B cell (primary cell): ENCODE measurements at regions not wholly inside any gene's neighbourhood (a gene's known extent, or its start where the extent isn't known, plus 50 kb on each side); places are given as distances from the start of the nearest gene placed in this dataset.
"Not testable (repeated sequence)": the region's sequence is repeated elsewhere in the genome, so short reads cannot be mapped to it uniquely, and the experiment has no call there.

ENCODE experiments used
- ATAC-seq: fragments of 200-7000 bp; cut with Tn5 transposase; one replicate; pipeline ENCODE4 v1.10.0; 2021; ENCODE audit warnings: low read depth, mild to moderate bottlenecking, moderate number of reproducible peaks, moderate library complexity
- CTCF ChIA-PET: fragments of 350-600 bp; sonication (Branson Sonifier 250); formaldehyde crosslinking; loops from one replicate; lab custom pipeline; 2021; ENCODE audit warnings: antibody characterized with exemption, inconsistent platforms; lab: Charles Lee
- POLR2A ChIA-PET: fragments of 350-600 bp; sonication (Branson Sonifier 250); formaldehyde crosslinking; loops from one replicate; lab custom pipeline; 2021; ENCODE audit warnings: antibody characterized with exemption; lab: Charles Lee
- DNase-seq: peaks from one replicate; pipeline ENCODE4 v3.0.0; 2013
- H2AFZ ChIP-seq: 2 replicates; pipeline ENCODE4 v1.6.1; 2012; ENCODE audit warnings: mild to moderate bottlenecking, low read depth, low read length; ENCODE audit not compliant: insufficient read depth, poor library complexity, severe bottlenecking
- H3K27ac ChIP-seq, 2 donors: 1 replicate in 1 of 2; 2 replicates in 1 of 2; pipeline ENCODE4 v1.5.1; 2012 to 2013; ENCODE audit warnings: low read length in 2 of 2, mild to moderate bottlenecking in 2 of 2, moderate library complexity in 1 of 2
- H3K27me3 ChIP-seq, 4 experiments: fragments of 200-600 bp in 1 of 4; sonication (generic) in 1 of 4; replicated peaks in 1 of 4; 1 replicate in 2 of 4; 2 replicates in 2 of 4; pipeline versions ENCODE4 v1.6.1 to v1.7.0; 2013 to 2016; ENCODE audit warnings: low read length in 3 of 4, mild to moderate bottlenecking in 2 of 4, mixed read lengths in 1 of 4, moderate library complexity in 1 of 4; ENCODE audit not compliant: insufficient read depth in 4 of 4, control insufficient read depth in 3 of 4; ENCODE audit errors: control extremely low read depth in 1 of 4
- H3K36me3 ChIP-seq, 2 experiments: replicated peaks in 1 of 2; 1 replicate in 1 of 2; 2 replicates in 1 of 2; pipeline versions ENCODE4 v1.6.1 to v1.7.1; 2013; ENCODE audit warnings: low read length in 1 of 2; ENCODE audit not compliant: insufficient read depth in 2 of 2, control insufficient read depth in 1 of 2; ENCODE audit errors: control extremely low read depth in 1 of 2, extremely low read depth in 1 of 2
- H3K4me1 ChIP-seq, 2 donors: fragments of 200-600 bp in 1 of 2; sonication (generic) in 1 of 2; 1 replicate in 1 of 2; 2 replicates in 1 of 2; pipeline versions ENCODE4 v1.5.1 to v1.6.1; 2013 to 2017; ENCODE audit warnings: low read length in 2 of 2; ENCODE audit not compliant: control insufficient read depth in 2 of 2, insufficient read depth in 2 of 2
- H3K4me2 ChIP-seq: replicated peaks from 2 replicates; pipeline ENCODE3; 2012; ENCODE audit warnings: mild to moderate bottlenecking, low read depth, low read length; ENCODE audit not compliant: poor library complexity, severe bottlenecking
- H3K4me3 ChIP-seq, 5 experiments: fragments of 200-600 bp in 1 of 5; sonication (generic) in 1 of 5; 1 replicate in 3 of 5; 2 replicates in 2 of 5; pipeline versions ENCODE4 v1.5.1 to v1.7.0; 2011 to 2016; ENCODE audit warnings: low read length in 4 of 5, mild to moderate bottlenecking in 4 of 5, low read depth in 2 of 5, control low read depth in 1 of 5, moderate library complexity in 1 of 5; ENCODE audit not compliant: insufficient read depth in 1 of 5; ENCODE audit errors: control extremely low read depth in 1 of 5, extremely low read depth in 1 of 5
- H3K79me2 ChIP-seq: fragments of 200-600 bp; sonication (generic); one replicate; pipeline ENCODE4 v1.6.0; 2016; ENCODE audit warnings: low read length; ENCODE audit not compliant: control insufficient read depth, insufficient read depth
- H3K9ac ChIP-seq: fragments of 200-600 bp; sonication (generic); 2 replicates; pipeline ENCODE4 v1.6.1; 2017; ENCODE audit warnings: mild to moderate bottlenecking, low read length, moderate library complexity
- H3K9me3 ChIP-seq, 3 donors: one replicate each; pipeline versions ENCODE4 v1.6.1 to v1.7.1; 2013; ENCODE audit warnings: low read length in 2 of 3; ENCODE audit not compliant: control insufficient read depth in 2 of 3, insufficient read depth in 1 of 3; ENCODE audit errors: control extremely low read depth in 1 of 3
- H4K20me1 ChIP-seq: 2 replicates; pipeline ENCODE4 v1.6.0; 2012; ENCODE audit warnings: mild to moderate bottlenecking, low read length; ENCODE audit not compliant: insufficient read depth, control insufficient read depth, poor library complexity, severe bottlenecking
- H3K27ac Mint-ChIP-seq: one replicate; pipeline ENCODE4 v1.8.0; 2021; ENCODE audit warnings: mixed read lengths
- H3K27me3 Mint-ChIP-seq: one replicate; pipeline ENCODE4 v1.8.0; 2021; ENCODE audit warnings: mixed read lengths
- H3K4me1 Mint-ChIP-seq: one replicate; pipeline ENCODE4 v1.8.0; 2021; ENCODE audit warnings: mixed read lengths
- H3K4me3 Mint-ChIP-seq: one replicate; pipeline ENCODE4 v1.8.0; 2021; ENCODE audit warnings: mixed read lengths
- H3K9me3 Mint-ChIP-seq: one replicate; pipeline ENCODE4 v1.8.0; 2022; ENCODE audit warnings: mixed read lengths; ENCODE audit not compliant: insufficient read depth
- EZH2 ChIP-seq: IDR thresholded peaks from 2 replicates; pipeline ENCODE4 v1.6.1; 2012; ENCODE audit warnings: borderline replicate concordance, low read depth, mild to moderate bottlenecking, moderate library complexity, low read length; ENCODE audit not compliant: insufficient read depth, poor library complexity, severe bottlenecking
- WGBS: methylation state at CpG from one replicate; pipeline ENCODE4 v1.1.5; 2013; ENCODE audit warnings: missing lambda C conversion rate; ENCODE audit not compliant: insufficient coverage; 5-methylcytosine and 5-hydroxymethylcytosine counted together
- intact Hi-C: fragments of 100-400 bp; cut with micrococcal nuclease; formaldehyde crosslinking; loops from one replicate; pipeline ENCODE4 v1.10.0; 2022
- TF ChIP-seq, protein P1 (sequence below): fragments of 200-600 bp; IDR thresholded peaks from one replicate; pipeline ENCODE4 v1.8.0; 2022; ENCODE audit warnings: antibody characterized with exemption, mild to moderate bottlenecking

DNA sequence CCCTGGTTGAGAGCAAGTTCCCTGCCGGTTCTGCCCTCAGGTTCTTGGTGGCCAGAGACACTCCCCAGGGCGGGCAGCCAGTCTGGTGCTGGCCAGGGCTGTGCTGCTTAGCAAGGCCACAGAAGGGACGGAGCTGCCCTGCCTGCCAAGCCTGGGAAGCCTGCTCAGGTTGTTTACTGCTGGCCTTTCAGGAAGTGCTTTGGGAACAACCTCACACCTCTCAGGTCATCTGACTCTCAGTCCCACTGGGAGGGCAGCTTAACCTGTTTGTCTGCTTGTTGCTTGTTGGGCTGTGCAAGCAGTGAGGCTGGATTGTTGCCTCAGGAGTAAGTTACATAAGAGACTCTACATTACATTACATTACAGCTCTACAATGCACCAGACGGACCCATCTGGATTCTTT, 75.8 kb upstream of the AFDN start:
- Histone ChIP-seq H3K4me1 (no peaks in the 10 kb centered on the region), H3K79me2 (no peaks in the 10 kb centered on the region), H3K4me2 (no peak overlapping the region), H3K4me3 (no peak overlapping the region), H3K9ac (no peak overlapping the region), H4K20me1 (no peaks in the 10 kb centered on the region), H3K9me3 (peaks cover 0 to 11% (median 0%) of the 10 kb centered on the region in 3 donors), H2AFZ (no peak overlapping the region), H3K27ac (no peak overlapping the region), H3K27me3 (peaks cover 0 to 3% (median 0%) of the 10 kb centered on the region in 4 experiments), H3K36me3 (no peaks in the 10 kb centered on the region)
- Mint-ChIP-seq H3K4me3 (no peak overlapping the region), H3K27ac (no peak overlapping the region), H3K27me3 (peaks cover 10% of the 10 kb centered on the region), H3K4me1 (no peaks in the 10 kb centered on the region), H3K9me3 (no peaks in the 10 kb centered on the region)
- WGBS, result 91% methylated on average over 3 of the region's 4 CpGs
- TF ChIP-seq EZH2, result no peak
- TF ChIP-seq, protein P1, sequence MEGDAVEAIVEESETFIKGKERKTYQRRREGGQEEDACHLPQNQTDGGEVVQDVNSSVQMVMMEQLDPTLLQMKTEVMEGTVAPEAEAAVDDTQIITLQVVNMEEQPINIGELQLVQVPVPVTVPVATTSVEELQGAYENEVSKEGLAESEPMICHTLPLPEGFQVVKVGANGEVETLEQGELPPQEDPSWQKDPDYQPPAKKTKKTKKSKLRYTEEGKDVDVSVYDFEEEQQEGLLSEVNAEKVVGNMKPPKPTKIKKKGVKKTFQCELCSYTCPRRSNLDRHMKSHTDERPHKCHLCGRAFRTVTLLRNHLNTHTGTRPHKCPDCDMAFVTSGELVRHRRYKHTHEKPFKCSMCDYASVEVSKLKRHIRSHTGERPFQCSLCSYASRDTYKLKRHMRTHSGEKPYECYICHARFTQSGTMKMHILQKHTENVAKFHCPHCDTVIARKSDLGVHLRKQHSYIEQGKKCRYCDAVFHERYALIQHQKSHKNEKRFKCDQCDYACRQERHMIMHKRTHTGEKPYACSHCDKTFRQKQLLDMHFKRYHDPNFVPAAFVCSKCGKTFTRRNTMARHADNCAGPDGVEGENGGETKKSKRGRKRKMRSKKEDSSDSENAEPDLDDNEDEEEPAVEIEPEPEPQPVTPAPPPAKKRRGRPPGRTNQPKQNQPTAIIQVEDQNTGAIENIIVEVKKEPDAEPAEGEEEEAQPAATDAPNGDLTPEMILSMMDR, result no peak
- CTCF ChIA-PET, result no interaction called here
- intact Hi-C loops, result no loop called here
- ATAC-seq (no peak), DNase-seq (no peak)
- POLR2A ChIA-PET, result no interaction called here

DNA sequence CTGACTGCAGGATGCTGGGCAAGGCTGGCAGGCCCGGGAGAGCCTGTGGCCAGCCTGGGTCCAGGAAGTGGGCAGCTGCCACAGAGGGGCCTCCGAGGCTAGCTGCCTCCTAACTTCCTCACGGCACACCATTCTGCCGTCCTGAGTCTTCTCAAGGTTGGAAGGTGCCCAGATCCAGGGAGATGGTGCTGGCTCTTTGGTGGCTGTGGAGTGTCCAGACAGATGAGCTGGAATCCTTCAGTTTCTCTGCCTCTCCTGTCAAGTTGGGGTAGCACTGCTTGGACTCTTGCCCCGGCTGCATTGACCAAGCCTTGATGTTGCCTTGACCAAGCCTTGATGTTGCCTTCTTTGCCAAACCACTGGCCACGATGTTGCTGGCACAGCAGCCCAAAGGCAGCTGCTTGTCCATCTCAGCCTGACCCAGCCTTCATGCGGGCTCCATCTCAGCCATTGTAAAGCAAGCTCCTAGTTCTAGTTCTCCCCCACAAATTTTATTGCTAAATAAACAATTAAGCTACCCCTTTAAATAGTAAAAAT, 75.1 kb upstream of the AFDN start:
- ATAC-seq (no peak), DNase-seq (no peak)
- Mint-ChIP-seq H3K27ac (no peak overlapping the region), H3K4me3 (no peak overlapping the region), H3K9me3 (no peaks in the 10 kb centered on the region), H3K27me3 (peaks cover 13% of the 10 kb centered on the region), H3K4me1 (no peaks in the 10 kb centered on the region)
- H3K9me3 ChIP-seq, result peaks cover 0 to 11% (median 0%) of the 10 kb centered on the region in 3 donors
- H3K4me1 ChIP-seq, result no peaks in the 10 kb centered on the region
- no peaks in the 10 kb centered on the region for H3K79me2 ChIP-seq
- no peak overlapping the region for H3K9ac ChIP-seq
- TF ChIP-seq EZH2, result no peak
- TF ChIP-seq, protein P1, result no peak
- no peak overlapping the region for H3K4me3 ChIP-seq
- intact Hi-C loops, result no loop called here
- 43% methylated on average over 6 of the region's 7 CpGs for WGBS
- CTCF ChIA-PET, result no interaction called here
- H2AFZ ChIP-seq, result no peak overlapping the region
- no peaks in the 10 kb centered on the region for H4K20me1 ChIP-seq
- no peak overlapping the region for H3K4me2 ChIP-seq
- H3K27me3 ChIP-seq, result no peaks in the 10 kb centered on the region
- H3K36me3 ChIP-seq, result no peaks in the 10 kb centered on the region
- no peak overlapping the region for H3K27ac ChIP-seq
- POLR2A ChIA-PET, result no interaction called here

DNA sequence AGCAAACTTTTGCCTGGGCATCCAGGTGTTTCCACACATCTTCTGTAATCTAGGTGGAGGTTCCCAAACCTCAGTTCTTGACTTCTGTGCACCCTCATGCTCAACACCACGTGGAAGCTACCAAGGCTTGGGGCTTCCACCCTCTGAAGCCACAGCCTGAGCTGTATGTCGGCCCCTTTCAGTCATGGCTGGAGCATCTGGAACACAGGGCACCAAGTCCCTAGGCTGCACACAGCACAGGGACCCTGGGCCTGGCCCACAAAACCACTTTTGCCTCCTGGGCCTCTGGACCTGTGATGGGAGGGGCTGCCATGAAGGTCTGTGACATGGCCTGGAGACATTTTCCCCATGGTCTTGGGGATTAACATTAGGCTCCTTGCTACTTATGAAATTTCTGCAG, 73.4 kb upstream of the AFDN start:
- DNase-seq, H2AFZ ChIP-seq, H4K20me1 ChIP-seq, H3K4me3 Mint-ChIP-seq, H3K27me3 ChIP-seq, H3K27ac Mint-ChIP-seq, H3K36me3 ChIP-seq, intact Hi-C loops, H3K4me3 ChIP-seq, H3K9ac ChIP-seq, H3K4me2 ChIP-seq, H3K27ac ChIP-seq, H3K79me2 ChIP-seq, POLR2A ChIA-PET, H3K9me3 Mint-ChIP-seq, H3K4me1 Mint-ChIP-seq, CTCF ChIA-PET, H3K4me1 ChIP-seq, ATAC-seq: not testable (repeated sequence)
- WGBS, result 76% methylated on average over 2 of the region's 2 CpGs
- H3K9me3 ChIP-seq, result peaks cover 0 to 11% (median 0%) of the 10 kb centered on the region in 3 donors
- peaks cover 13% of the 10 kb centered on the region for H3K27me3 Mint-ChIP-seq
